ENCODE measurements at regions not wholly inside any gene's neighbourhood (a gene's known extent, or its start where the extent isn't known, plus 50 kb on each side); places are given as distances from the start of the nearest gene placed in this dataset.

DNA sequence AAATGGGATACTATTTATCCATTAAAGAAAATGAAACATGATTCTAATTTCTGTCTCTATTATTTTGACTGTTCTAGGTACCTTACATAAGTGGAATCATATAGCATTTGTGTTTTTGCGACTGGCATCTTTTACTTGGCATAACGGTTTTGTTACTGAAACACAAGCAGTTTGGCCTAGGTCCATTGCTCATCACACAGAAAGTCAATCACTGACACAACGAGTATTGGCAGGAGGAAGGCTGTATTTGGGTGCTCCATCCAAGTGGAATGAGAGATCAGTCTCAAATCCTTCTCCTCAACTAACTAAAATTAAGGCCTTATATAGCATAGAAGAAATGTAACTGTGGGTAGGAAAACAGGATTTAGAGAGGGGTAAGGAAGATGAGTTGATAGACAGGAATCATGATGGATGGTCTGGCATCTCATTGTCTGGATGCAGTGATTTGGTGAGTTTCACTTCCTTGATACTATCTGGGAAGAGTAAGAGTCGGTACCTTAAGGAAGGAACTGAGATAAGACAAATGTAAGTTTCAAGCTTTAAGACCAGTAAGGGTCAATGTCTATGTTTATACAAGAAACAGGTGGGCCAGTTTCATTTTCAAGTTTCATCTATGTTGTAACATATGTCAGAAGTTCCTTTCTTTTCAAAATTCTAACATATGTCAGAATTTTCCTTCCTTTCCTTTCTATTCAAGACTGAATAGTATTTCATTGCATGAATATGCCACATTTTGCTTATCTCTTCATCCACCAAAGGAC, 276.9 kb upstream of the RAB6C start:
- TF ChIP-seq JUND (IDR thresholded peaks at IDR 0.05) = no peak
- TF ChIP-seq CTCF (IDR thresholded peaks at IDR 0.05; ENCODE audit: low read depth, low read length, missing input control) = no peak
- no peak for TF ChIP-seq REST (IDR thresholded peaks at IDR 0.05)
- TF ChIP-seq, protein P1, sequence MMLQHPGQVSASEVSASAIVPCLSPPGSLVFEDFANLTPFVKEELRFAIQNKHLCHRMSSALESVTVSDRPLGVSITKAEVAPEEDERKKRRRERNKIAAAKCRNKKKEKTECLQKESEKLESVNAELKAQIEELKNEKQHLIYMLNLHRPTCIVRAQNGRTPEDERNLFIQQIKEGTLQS (IDR thresholded peaks at IDR 0.05) = no peak

All from liver (tissue), 3 donors.